A673 (cell line): ENCODE measurements at regions not wholly inside any gene's neighbourhood (a gene's known extent, or its start where the extent isn't known, plus 50 kb on each side); places are given as distances from the start of the nearest gene placed in this dataset.
"Not testable (repeated sequence)": the region's sequence is repeated elsewhere in the genome, so short reads cannot be mapped to it uniquely, and the experiment has no call there.

Experiments
- BruUV-seq: library from RNA; stranded (reverse); fragments of 400-500 nt; replicated peaks from 2 replicates; lab custom pipeline; 2021; lab: Mats Ljungman, UMichigan
- CTCF ChIA-PET: fragments of 300-600 bp; sonication (Branson Sonifier 250); formaldehyde crosslinking; loops from one replicate; lab custom pipeline; 2022; ENCODE audit warnings: antibody characterized with exemption; lab: Charles Lee
- POLR2A ChIA-PET: fragments of 300-600 bp; sonication (Branson Sonifier 250); formaldehyde crosslinking; loops from one replicate; lab custom pipeline; 2022; ENCODE audit warnings: antibody characterized with exemption; ENCODE audit not compliant: low non-redundant PET; lab: Charles Lee
- DNase-seq: peaks from one replicate; pipeline ENCODE4 v3.0.0-alpha.2; 2015; ENCODE audit warnings: low spot score
- H3K27ac ChIP-seq: fragments of 200-600 bp; sonication (generic); 2 replicates; pipeline ENCODE4 v1.5.1; 2016; ENCODE audit warnings: mixed run types, low read depth, mild to moderate bottlenecking, mixed read lengths, antibody characterized with exemption, low read length; ENCODE audit not compliant: poor library complexity, severe bottlenecking
- H3K27me3 ChIP-seq: fragments of 200-600 bp; sonication (generic); replicated peaks from 2 replicates; pipeline ENCODE4 v1.6.1; 2017; ENCODE audit warnings: mixed run types, low read depth, mild to moderate bottlenecking, mixed read lengths, antibody characterized with exemption, low read length; ENCODE audit not compliant: insufficient read depth, poor library complexity
- H3K36me3 ChIP-seq: fragments of 200-600 bp; sonication (generic); 2 replicates; pipeline ENCODE4 v1.6.1; 2016; ENCODE audit warnings: mixed run types, mild to moderate bottlenecking, mixed read lengths, antibody characterized with exemption, low read length; ENCODE audit not compliant: insufficient read depth, poor library complexity, severe bottlenecking
- H3K4me1 ChIP-seq: fragments of 200-600 bp; sonication (generic); 2 replicates; pipeline ENCODE4 v1.6.1; 2017; ENCODE audit warnings: mixed run types, mild to moderate bottlenecking, mixed read lengths, antibody characterized with exemption, low read length; ENCODE audit not compliant: insufficient read depth, poor library complexity, severe bottlenecking
- H3K4me3 ChIP-seq: fragments of 200-600 bp; sonication (generic); 2 replicates; pipeline ENCODE4 v1.5.1; 2016; ENCODE audit warnings: low read depth, mixed run types, mild to moderate bottlenecking, mixed read lengths, low read length; ENCODE audit not compliant: poor library complexity, severe bottlenecking
- H3K9me3 ChIP-seq: fragments of 200-600 bp; sonication (generic); 2 replicates; pipeline ENCODE4 v1.6.1; 2016; ENCODE audit warnings: mixed run types, low read depth, mild to moderate bottlenecking, mixed read lengths, antibody characterized with exemption, low read length; ENCODE audit not compliant: poor library complexity, severe bottlenecking
- EZH2 ChIP-seq: fragments of 200-600 bp; sonication (generic); IDR thresholded peaks from 2 replicates; pipeline ENCODE4 v1.6.1; 2017; ENCODE audit warnings: borderline replicate concordance, low read depth, mild to moderate bottlenecking, mixed read lengths, antibody characterized with exemption, low read length; ENCODE audit not compliant: poor library complexity, severe bottlenecking
- intact Hi-C: fragments of 100-400 bp; cut with micrococcal nuclease; formaldehyde crosslinking; loops from one replicate; pipeline ENCODE4 v1.10.0; 2022; ENCODE audit not compliant: unreplicated experiment
- TF ChIP-seq, protein P1 (sequence below): fragments of 300-800, 200-600 bp; sonication (generic); conservative IDR thresholded peaks from 2 replicates; pipeline ENCODE4 v1.5.1; 2017; ENCODE audit warnings: low read depth, mild to moderate bottlenecking, antibody characterized with exemption, low read length, moderate library complexity, mixed read lengths

DNA sequence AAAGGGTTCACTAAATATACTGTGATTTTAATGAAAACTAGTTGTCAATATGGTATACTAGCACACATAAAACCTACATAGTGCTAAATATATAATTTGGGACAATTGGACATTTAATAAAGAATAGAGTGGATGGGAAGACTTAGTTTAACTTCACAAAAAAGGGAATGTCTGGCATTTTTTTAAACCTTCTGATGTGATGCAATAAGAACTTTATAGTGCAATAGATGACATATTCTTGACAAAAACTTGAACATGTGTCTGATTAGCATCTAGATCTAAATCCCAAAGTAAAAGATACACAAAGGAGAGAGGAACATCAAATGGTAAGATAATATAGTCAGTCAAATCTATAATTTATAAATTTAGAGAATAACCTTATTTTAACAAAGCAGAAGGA lies 488.3 kb upstream of the SYT1 start:
- DNase-seq = no peak
- no peaks in the 10 kb centered on the region for H3K36me3 ChIP-seq
- H3K27me3 ChIP-seq = no peaks in the 10 kb centered on the region
- H3K4me1 ChIP-seq = no peaks in the 10 kb centered on the region
- no peak overlapping the region for H3K27ac ChIP-seq
- POLR2A ChIA-PET = interaction anchor here (0.7 kb wide), 1 partner anchor 434 kb away, joined by 7 read pairs; no protein-coding TSS in a partner anchor
- H3K4me3 ChIP-seq = no peak overlapping the region
- intact Hi-C loops = no loop called here
- CTCF ChIA-PET = no interaction called here
- H3K9me3 ChIP-seq = no peaks in the 10 kb centered on the region
- BruUV-seq = no TSS peak
- no peak for TF ChIP-seq EZH2
- TF ChIP-seq, protein P1, sequence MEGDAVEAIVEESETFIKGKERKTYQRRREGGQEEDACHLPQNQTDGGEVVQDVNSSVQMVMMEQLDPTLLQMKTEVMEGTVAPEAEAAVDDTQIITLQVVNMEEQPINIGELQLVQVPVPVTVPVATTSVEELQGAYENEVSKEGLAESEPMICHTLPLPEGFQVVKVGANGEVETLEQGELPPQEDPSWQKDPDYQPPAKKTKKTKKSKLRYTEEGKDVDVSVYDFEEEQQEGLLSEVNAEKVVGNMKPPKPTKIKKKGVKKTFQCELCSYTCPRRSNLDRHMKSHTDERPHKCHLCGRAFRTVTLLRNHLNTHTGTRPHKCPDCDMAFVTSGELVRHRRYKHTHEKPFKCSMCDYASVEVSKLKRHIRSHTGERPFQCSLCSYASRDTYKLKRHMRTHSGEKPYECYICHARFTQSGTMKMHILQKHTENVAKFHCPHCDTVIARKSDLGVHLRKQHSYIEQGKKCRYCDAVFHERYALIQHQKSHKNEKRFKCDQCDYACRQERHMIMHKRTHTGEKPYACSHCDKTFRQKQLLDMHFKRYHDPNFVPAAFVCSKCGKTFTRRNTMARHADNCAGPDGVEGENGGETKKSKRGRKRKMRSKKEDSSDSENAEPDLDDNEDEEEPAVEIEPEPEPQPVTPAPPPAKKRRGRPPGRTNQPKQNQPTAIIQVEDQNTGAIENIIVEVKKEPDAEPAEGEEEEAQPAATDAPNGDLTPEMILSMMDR = no peak

DNA sequence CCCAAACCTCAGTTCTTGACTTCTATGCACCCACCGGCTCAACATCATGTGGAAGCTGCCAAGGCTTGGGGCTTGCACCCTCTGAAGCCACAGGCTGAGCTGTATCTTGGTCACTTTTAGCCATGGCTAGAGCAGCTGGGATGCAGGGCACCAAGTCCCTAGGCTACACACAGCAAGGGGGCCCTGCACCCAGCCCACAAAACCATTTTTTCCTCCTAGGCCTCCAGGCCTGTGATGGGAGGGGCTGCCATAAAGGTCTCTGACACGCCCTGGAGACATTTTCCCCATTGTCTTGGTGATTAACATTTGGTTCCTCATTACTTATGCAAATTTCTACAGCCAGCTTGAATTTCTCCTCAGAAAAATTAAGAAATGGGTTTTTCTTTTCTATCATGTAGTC lies 485.5 kb upstream of the SYT1 start:
- POLR2A ChIA-PET, H3K4me1 ChIP-seq, H3K27me3 ChIP-seq, DNase-seq, H3K27ac ChIP-seq, intact Hi-C loops, CTCF ChIA-PET, H3K4me3 ChIP-seq, BruUV-seq, H3K36me3 ChIP-seq, H3K9me3 ChIP-seq: not testable (repeated sequence)

DNA sequence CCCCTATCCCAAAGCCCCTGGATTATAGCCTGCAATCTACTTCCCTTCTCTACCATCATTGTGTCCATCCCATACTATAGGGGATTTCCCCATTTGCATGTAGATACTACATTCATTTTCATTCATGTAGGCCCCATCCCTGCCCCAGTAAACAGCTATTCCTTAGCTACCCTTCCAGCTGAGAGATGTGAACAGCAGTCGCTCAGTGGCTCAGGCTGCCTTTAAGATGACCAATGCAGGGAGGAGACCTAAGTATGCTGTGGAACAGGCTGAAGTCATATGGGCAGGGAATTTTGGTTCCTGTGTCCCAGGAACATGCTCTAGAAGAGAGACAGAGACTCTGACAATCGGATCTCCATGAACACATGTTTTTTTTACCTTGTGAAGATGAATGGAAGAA lies 481.2 kb upstream of the SYT1 start:
- H3K27me3 ChIP-seq = no peaks in the 10 kb centered on the region
- H3K27ac ChIP-seq = no peak overlapping the region
- no peaks in the 10 kb centered on the region for H3K36me3 ChIP-seq
- H3K9me3 ChIP-seq = no peaks in the 10 kb centered on the region
- CTCF ChIA-PET = no interaction called here
- intact Hi-C loops = no loop called here
- no peaks in the 10 kb centered on the region for H3K4me1 ChIP-seq
- no peak for DNase-seq
- H3K4me3 ChIP-seq = no peak overlapping the region
- BruUV-seq = no TSS peak
- POLR2A ChIA-PET = no interaction called here
- TF ChIP-seq EZH2 = no peak
- TF ChIP-seq, protein P1 = no peak

DNA sequence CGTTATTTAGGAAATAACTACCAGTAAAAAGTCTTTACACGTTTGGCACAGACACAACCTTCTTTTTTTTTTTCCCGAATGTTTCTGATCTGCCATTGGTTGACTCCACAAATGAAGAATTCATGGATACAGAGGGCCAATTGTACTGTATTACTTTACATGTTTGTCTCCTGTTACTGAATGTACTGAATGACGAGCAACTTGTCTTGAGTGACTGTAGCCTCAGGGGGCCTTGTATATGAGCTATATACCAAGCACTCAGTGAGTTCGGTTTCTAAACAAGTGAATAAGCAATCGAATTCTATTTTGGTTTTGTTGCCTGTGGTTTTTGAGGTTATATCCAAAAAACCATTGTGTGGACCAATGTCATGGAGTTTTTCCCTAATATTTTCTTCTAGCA lies 480.0 kb upstream of the SYT1 start:
- Histone ChIP-seq H3K9me3 (no peaks in the 10 kb centered on the region), H3K4me1 (no peaks in the 10 kb centered on the region), H3K27ac (no peak overlapping the region), H3K4me3 (no peak overlapping the region), H3K27me3 (no peaks in the 10 kb centered on the region), H3K36me3 (no peaks in the 10 kb centered on the region)
- TF ChIP-seq, protein P1 = no peak
- no peak for TF ChIP-seq EZH2
- no peak for DNase-seq
- ChIA-PET CTCF (interaction anchor here (0.7 kb wide), 1 partner anchor 661 kb away, joined by 3 read pairs; no protein-coding TSS in a partner anchor), POLR2A (no interaction called here)
- intact Hi-C loops = no loop called here
- BruUV-seq = no TSS peak
